ENCODE measurements at regions not wholly inside any gene's neighbourhood (a gene's known extent, or its start where the extent isn't known, plus 50 kb on each side); places are given as distances from the start of the nearest gene placed in this dataset.

DNA sequence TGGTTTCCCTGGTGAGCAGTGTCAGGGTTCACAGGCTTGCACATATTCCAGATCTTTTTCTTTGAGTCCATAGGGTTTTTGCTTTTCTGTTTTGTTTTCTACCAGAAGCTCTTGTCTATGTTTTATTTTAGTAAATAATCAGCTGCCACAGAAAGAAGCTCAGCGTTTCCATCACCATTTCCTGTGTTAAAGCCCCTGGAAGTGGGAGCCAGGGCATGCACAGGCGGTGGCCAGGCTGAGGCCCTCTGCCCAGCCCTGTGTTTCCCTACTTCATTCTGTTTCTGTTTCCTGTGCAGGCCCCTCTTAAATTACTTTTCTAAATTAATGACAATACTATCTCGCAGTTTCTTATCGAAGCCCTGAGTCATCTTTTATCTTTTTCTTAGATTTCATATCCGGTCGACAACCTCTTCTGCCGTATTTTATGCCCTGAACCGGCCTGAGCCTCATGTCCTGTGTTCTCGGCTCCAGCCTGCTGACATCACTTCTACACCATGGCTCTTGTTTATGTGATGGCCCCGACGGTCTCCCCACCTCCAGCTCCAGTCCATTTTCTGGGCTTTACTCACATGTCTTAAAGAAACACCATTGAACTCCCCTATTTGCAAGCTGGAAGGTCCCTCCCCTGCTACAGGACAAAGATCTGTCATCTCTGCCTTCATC lies 442.2 kb downstream of the TCERG1L start:
- DNase-seq (ENCODE audit: low read depth): no peak

GRCh38 chr10:130871406-130871805 lies 440.1 kb downstream of the TCERG1L start:
- DNase-seq (ENCODE audit: low read depth): no peak

GRCh38 chr10:130873636-130874035 lies 437.9 kb downstream of the TCERG1L start:
- no peak for DNase-seq (ENCODE audit: low read depth)

DNA sequence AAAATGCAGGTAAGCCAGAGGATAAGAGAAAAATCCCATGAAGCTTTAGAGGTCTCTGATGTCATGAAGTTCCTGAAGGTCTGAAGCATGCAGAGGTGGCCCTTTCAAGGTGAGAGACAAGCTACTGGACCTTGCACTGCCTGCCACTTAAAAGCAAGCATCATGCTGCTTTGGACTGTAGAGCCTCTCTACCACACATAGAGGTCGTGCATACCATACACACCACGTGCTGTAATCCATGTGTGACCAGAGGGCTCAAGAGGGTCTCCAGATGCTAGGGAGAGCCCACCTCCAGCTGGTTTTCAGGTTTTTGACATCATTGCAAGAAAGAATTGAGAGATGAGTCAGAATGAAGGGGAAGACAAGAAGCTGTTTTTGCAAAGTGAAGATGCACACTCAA lies 436.4 kb downstream of the TCERG1L start:
- no peak for DNase-seq (ENCODE audit: low read depth)

- DNase-seq (ENCODE audit: low read depth): no peak
Observed at GRCh38 chr10:130875897-130876472, 435.5 kb downstream of the TCERG1L start.

- DNase-seq (ENCODE audit: low read depth): no peak
Observed at GRCh38 chr10:130877126-130877525, 434.4 kb downstream of the TCERG1L start.

DNA sequence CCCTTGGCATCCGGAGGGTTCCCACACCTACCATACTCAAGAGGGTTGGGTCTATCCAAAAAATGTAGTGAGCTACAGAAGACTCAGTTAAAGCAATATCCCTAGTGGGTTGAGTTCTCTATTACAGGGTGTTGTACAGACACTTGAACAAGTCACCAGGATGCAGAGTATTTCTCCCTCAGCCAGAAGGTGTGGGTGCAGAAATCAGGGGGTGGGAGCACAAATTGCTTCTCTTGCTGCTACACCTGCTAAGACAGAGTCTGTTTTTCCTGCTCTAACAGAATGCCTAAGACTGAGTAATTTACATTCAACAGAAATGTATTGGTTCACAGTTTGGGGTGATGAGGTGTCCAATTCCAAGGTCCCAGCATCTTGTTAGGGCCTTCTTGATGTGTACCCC lies 433.4 kb downstream of the TCERG1L start:
- DNase-seq (ENCODE audit: low read depth): no peak

GRCh38 chr10:130882906-130883305 lies 428.6 kb downstream of the TCERG1L start:
- DNase-seq (ENCODE audit: low read depth): no peak

DNA sequence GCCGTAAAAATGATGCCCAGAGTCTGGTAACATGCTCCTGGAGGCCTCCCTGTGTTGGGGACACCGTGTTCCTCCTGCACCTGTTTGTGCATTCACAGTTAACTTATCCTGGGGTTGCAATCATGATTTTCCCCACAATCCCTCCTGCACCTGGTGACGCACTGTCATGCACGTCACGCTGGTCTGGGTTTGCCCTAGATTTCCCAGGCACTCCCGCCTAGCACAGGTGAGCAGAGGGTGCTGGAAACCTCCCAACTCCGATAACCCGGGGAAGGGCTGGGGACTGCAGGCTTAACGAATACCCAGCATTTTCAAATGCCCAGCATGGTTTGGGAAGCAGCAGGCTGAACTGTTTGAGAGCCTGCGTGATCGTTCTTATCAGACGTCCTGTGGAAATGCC lies 427.1 kb downstream of the TCERG1L start:
- no peak for DNase-seq (ENCODE audit: low read depth)

DNA sequence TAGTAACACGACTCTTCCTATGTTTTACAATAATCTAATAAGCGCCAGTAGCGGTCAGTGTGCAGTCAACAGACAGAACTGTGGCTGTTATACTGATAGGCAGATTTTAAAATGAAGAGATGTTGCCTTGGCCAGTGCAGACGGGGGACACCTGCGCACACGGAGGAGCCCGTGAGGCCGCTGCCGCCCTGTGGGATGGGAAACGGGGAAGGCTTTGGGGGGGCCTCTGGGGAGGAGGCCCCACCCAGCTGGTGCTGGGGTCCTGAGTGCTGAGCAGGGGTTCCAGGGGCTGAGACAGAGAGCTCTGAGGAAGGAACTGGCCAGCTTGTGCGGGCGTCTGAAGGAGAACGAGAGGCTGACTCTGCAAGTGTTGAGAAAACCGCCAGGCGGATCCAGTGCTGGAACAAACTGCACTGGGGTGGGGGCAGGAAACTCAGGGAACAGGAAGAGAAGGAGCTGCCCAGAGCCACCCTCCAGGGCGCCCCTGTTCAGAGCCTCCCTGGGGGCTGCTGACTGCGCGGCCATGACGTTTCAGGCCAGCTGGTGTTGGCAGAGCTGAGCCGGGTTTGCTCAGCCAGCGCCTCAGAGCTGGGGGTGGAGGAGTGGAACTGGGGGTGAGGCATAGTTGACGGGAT lies 426.4 kb downstream of the TCERG1L start:
- no peak for DNase-seq (ENCODE audit: low read depth)

DNA sequence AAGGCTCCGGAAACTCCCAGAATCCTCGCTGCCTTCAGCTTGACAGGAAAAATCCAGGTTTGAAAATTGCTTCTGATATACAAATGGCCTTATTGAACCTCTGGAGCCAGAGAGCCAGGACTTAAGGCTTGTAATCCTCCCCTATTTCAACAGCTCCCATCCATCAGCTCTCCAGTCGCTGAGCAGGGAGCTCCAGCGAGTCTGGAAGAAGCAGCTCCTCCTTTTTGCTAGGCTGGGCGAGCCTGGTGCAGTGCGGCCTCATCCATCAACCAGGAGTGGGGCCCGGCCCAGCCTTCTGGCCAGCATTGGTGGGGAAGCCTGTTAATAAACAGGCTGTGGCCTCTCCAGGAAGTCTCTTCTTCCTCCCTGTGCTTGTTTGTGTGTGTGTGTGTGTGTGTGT lies 424.4 kb downstream of the TCERG1L start:
- DNase-seq (ENCODE audit: low read depth): no peak

GRCh38 chr10:130888493-130888892 lies 423.0 kb downstream of the TCERG1L start:
- DNase-seq (ENCODE audit: low read depth): no peak

DNA sequence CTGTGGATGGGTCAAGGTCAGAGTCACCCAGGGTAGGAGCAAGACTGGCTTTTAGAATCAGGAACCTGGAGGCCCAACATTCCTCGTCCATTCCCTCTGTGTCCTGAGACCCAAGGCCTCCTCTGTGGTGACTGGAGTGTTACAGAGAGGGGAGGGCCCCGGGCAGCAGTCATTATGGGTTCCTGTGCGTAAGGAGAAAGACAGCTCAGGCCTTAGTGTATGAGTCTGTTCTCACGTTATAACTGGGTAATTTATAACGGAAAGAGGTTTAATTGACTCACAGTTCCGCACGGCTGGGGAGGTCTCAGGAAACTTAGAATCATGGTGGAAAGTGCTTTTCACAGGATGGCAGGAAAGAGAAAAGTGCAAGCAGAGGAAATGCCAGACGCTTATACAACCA lies 422.3 kb downstream of the TCERG1L start:
- no peak for DNase-seq (ENCODE audit: low read depth)

DNA sequence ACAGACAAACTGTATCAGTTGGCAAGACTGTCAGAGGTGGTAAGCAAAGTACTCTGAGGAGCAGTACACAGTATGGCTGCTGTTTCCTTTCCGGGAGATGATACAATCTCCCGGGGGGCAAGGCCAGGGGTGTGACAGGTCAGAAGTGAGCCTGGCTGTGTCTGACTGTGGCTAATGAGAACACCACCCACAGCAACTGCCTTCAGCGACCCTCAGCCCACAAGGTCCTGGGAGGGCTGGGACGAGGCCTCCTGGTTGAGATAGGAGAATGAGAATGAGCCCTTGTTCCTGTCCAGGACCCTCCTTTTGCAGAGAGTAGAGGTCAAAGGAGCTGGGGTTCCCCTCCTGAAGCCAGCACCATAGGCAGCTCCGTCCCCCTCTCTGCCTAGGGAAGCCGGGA lies 421.7 kb downstream of the TCERG1L start:
- DNase-seq (ENCODE audit: low read depth): no peak

DNA sequence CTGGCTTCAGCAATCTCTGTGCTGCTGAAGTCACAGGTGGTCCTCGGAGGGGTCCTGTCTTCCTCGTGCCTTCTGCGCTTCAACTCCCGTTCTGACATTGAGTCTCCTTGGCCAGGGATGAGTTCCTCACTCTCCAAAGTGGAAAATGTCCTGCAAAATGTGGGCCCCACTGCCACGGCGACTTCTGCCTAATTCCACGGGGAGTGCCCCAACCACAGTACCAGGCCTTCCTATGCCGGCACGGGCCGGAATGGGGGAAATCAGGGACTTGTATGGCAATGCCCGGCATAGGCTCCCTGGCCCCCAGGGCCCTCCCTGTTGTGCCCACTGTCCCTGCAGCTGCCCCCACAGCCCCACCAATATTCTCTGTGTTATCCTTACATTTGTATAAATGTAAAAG lies 420.5 kb downstream of the TCERG1L start:
- DNase-seq (ENCODE audit: low read depth): no peak

GRCh38 chr10:130894471-130894870 lies 417.1 kb downstream of the TCERG1L start:
- DNase-seq (ENCODE audit: low read depth): no peak

DNA sequence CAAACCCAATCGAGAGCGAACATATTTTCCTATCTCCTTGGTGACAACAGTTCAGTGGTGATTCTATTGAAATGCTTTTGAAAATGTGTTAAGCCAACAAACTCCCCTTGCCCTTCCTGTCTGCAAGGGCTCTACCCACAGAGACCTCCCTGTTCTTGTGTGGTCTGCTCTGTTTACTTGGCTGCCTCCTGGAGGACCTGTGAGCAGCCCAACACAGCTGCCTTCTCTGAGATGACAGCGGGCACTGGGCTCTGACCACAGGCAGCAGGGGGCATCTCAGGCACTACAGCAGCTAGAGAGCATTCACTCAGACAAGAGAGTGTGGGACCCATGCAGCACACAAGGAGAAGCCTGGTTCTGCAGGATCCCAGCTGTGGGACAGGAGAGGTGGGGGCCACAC lies 416.4 kb downstream of the TCERG1L start:
- no peak for DNase-seq (ENCODE audit: low read depth)

- DNase-seq (ENCODE audit: low read depth): no peak
Observed at GRCh38 chr10:130897815-130898214, 413.7 kb downstream of the TCERG1L start.

GRCh38 chr10:130898381-130898780 lies 413.1 kb downstream of the TCERG1L start:
- no peak for DNase-seq (ENCODE audit: low read depth)

- DNase-seq (ENCODE audit: low read depth): no peak
Observed at GRCh38 chr10:130899856-130900255, 411.7 kb downstream of the TCERG1L start.

DNA sequence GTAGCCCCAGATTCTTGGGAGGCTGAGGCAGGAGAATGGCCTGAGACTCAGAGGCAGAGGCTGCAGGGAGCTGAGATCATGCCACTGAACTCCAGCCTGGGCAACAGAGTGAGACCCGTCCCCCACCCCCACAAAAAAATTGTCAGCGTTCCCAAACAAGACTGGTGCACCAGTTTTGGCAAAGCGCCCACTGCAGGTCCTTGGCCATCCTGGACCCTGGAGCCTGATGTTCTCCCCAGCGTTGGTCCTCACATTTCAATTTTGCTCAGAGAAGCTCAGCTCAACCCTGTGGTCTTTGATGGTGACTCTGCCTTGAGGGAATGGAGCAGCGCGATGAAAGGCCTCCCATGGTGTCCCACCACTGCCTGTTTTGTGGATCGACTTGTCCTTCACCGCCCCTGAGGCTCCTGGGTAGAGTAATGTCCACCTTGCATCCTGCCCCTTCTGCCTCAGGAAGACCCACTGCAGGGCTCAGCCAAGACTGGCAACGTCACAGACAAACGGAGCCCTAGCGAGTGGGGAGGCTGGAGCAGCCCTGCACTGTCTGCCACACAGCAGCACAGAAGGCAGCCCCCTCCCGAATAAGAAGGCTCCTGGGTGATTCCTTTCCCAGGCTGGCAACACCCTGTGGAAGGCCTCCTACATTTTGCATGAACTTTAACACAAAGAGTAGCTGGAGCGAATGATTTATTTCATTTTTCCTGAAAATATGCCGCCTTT lies 410.9 kb downstream of the TCERG1L start:
- no peak for DNase-seq (ENCODE audit: low read depth)

DNA sequence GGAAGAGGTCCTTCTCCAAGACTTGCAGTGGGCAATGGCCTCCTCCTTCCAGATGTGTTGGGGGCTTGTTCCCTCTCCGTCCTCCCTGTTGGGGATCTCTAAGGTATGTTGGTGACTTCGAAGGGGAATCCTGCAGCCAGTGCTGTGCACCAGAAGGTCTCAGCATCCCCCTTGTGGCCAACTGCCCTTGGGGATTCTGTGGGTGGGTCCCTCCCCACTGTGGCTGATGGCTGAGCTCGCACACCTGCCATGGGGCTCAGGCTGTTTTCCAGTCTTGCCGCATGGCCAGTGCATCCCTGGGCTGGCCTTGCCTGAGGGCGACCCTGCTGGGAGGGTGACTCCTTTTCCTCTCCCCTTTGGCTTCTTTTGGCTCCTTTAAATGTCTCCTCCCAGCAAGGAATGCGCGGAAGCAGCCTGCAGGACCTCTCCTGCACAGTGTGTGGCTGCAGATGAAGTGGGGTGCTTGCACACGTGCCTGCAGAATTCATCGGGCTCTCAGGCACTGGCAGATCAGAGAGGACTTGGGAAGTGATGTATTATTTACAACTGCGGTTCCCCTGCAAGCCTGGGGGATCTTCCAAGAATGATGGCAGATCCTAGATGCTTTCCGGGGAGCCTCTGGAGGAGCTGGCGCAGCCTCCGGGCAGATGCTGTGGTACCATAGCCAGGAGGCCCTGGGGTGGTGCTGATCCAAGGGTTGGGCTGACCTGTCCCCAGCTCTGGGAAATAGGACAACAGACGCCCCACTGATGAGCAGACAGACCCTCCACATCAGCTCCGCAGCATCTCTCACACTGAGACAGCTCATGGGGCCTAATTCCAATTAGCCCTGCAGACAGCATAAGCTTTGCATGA lies 410.0 kb downstream of the TCERG1L start:
- no peak for DNase-seq (ENCODE audit: low read depth)

Measured in fibroblast of gingiva (primary cell).